NCI-H2171 (cell line): ENCODE measurements at regions not wholly inside any gene's neighbourhood (a gene's known extent, or its start where the extent isn't known, plus 50 kb on each side); places are given as distances from the start of the nearest gene placed in this dataset.
"Not testable (repeated sequence)": the region's sequence is repeated elsewhere in the genome, so short reads cannot be mapped to it uniquely, and the experiment has no call there.

Source experiments
- DNase-seq: peaks from one replicate; lab custom pipeline; 2025; lab: John Stamatoyannopoulos, UW

- no peak for DNase-seq
These were observed 98.0 kb upstream of the SLC24A3 start for GRCh38 chr20:19114410-19114809.

GRCh38 chr20:19115581-19115980 lies 96.9 kb upstream of the SLC24A3 start:
- no peak for DNase-seq

GRCh38 chr20:19120011-19120410 lies 92.4 kb upstream of the SLC24A3 start:
- no peak for DNase-seq

- DNase-seq, result no peak
These were observed 91.9 kb upstream of the SLC24A3 start for GRCh38 chr20:19120569-19120968.

- no peak for DNase-seq
These were observed 91.0 kb upstream of the SLC24A3 start for GRCh38 chr20:19121463-19121862.

GRCh38 chr20:19121916-19122315 lies 90.5 kb upstream of the SLC24A3 start:
- DNase-seq, result no peak

GRCh38 chr20:19122395-19122794 lies 90.0 kb upstream of the SLC24A3 start:
- no peak for DNase-seq

GRCh38 chr20:19125508-19125907 lies 86.9 kb upstream of the SLC24A3 start:
- DNase-seq, result no peak

GRCh38 chr20:19129306-19129705 lies 83.1 kb upstream of the SLC24A3 start:
- DNase-seq, result no peak

GRCh38 chr20:19129976-19130612 lies 82.3 kb upstream of the SLC24A3 start:
- no peak for DNase-seq

GRCh38 chr20:19130613-19130984 lies 81.8 kb upstream of the SLC24A3 start:
- no peak for DNase-seq

- DNase-seq, result no peak
These were observed 74.8 kb upstream of the SLC24A3 start for GRCh38 chr20:19137641-19138040.

- DNase-seq, result no peak
These were observed 73.7 kb upstream of the SLC24A3 start for GRCh38 chr20:19138758-19139157.

GRCh38 chr20:19139584-19139983 lies 72.9 kb upstream of the SLC24A3 start:
- not testable (repeated sequence) for DNase-seq

- no peak for DNase-seq
These were observed 70.4 kb upstream of the SLC24A3 start for GRCh38 chr20:19141998-19142397.

GRCh38 chr20:19143890-19144289 lies 68.6 kb upstream of the SLC24A3 start:
- DNase-seq, result no peak

GRCh38 chr20:19161336-19161735 lies 51.1 kb upstream of the SLC24A3 start:
- no peak for DNase-seq
